Nucleus accumbens (tissue), 56 donors: ENCODE measurements at regions not wholly inside any gene's neighbourhood (a gene's known extent, or its start where the extent isn't known, plus 50 kb on each side); places are given as distances from the start of the nearest gene placed in this dataset.

Experiments
- DNase-seq, 56 donors: peaks; one replicate each; lab custom pipeline; 2025; lab: John Stamatoyannopoulos, UW

DNA sequence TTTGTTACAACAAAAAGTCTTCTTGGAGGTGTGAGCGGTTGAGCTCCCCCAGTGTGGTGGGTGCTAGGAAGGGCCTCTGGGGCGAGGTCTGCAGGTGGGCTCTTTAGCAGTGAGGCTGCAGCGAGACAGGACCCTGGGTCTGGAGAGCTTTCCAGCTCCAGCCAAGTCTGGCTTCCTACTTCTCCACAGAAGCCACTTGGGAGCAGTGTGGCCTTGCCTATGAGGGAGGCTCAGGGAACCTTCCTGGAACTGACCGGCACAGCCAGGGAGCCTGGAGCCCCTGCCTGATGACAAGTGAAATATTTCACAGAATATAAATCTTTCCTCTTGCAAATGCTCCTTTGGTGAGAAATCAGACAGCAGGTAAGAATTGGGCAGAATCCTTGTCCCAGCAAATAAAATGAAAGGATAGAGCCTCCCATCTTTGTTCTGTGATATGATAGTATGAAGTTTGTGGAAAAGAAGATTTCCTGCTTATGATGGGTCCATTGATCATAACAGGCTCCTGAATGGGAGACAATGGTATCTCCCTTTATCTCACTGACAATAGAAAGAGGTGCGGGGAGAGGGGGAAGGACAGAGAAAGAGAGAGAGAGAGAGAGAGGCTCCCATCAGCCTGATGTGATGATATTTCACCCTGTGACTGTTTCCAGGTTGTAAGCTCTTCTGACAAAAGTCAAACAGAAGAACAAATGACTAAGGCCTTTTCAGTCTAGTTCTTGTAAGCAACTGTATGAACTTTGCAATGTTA is 289.8 kb upstream of the SPRED2 start:
- peak in 13 of 56 donors; percentile 2 to 48 (median 5) for DNase-seq

DNA sequence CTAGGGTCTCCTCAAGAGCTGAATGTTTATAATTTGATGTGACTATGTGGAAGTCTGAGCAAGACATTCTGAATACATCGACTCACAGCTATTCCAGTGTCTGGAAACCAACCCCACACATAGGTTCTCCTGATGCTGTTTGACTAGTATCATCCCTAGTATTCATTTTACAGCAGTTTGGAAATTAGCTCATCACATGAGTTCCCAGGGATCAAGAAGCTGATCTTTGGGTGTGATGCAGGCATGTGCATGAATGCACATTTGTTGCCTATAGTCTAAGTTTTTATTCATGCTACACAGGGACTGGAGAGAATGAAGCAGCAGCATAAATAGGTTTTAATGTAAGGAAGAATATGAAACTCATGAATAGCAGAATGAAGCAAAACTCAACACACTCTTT is 284.3 kb upstream of the SPRED2 start:
- no peak for DNase-seq

DNA sequence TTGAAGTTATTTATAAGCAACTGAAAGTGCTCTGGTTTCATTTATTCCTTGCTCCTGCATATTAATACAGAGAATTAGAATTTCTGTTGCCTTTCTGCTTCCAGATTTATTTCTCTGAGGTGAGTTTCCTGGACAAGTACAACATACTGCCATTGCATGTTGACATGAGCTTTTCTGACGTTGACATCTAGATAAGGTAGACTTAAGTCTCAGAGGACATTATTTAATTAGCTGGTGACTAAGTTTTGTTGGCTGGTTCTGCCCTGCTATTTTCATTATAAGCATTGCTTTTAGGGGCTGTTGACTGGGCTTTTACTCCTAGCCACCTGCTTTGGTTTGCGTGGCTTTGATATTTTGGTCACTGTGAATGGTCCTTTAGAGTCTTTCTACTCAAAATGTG is 282.9 kb upstream of the SPRED2 start:
- DNase-seq, result no peak

DNA sequence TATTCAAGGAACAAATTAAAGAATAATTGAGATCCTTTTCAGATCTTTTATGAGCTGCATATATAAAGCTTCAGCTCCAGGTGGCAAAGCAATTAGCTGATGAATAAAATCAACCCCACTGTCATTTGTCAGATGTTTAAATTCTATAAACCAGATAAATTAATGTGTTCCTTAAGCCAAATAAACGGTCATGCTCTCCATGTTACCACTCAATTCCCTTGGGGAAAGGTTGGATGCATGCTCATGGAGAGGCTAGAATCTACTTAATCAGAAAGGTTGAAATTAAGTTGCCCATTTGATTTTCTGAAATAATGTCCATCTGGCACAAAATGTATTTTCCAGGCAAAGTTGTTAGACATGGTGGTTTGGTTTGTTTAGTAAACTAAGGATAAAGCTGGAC is 282.5 kb upstream of the SPRED2 start:
- no peak for DNase-seq

DNA sequence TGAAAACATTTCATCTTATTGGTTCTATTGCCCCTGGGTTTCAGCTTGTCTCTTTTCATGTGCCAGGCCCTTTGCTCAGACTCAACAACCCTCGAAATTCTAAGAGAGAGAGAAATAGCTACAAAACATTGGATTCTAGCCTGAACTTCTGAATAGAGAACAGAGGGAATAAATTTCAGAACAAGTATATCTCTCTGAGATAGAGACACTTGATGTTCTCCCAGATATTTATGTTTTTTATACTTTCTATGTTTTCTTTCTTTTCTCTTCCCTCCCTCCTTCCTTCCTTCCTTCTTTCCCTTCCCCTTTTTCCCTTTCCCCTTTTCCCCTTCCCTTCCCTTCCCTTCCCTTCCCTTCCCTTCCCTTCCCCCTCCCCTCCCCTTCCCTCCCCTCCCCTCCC is 279.5 kb upstream of the SPRED2 start:
- DNase-seq, result no peak

DNA sequence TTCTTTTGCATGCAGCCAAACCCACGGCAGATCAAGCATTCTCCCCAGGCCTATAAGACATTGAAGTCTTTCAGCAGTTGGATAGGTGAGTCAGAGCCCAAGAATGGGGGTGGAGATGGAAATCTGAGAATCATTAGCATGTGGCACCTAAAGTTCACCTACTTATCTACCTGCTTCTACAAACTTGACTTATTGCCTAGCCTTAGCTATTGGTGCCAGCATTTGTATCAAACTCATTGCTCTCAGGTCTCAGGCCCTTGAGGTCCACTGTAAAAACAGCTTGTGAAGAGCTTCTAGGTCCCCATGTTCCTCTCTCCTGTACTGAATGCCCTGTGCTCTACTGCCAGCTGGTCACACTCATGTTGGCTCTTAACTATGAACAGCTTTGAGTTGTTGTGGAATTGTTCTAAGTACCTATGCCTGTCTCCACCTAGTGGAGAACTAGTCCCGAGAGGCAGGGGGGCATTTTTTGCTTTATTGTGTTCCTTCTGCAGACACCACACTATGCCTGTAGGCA is 278.4 kb upstream of the SPRED2 start:
- DNase-seq, result no peak

DNA sequence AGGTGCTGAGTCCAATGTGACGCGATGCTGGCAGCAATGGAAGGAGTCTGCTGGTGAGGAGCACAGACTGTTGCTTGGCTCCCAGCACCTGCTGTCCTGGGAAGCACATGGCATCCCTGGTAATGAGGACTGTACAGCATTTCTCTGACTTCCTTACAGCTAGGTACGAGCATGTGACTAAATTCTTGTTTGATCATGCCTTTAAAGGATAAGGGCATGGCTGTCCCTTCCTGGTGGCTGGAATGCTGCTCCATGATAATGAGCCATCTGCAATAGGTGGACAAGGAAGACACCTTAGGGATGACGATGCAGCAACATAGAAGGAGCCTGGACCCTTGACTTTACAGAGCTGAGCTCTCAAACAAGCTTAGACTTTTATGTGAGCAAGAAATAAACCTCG is 278.0 kb upstream of the SPRED2 start:
- DNase-seq, result no peak

DNA sequence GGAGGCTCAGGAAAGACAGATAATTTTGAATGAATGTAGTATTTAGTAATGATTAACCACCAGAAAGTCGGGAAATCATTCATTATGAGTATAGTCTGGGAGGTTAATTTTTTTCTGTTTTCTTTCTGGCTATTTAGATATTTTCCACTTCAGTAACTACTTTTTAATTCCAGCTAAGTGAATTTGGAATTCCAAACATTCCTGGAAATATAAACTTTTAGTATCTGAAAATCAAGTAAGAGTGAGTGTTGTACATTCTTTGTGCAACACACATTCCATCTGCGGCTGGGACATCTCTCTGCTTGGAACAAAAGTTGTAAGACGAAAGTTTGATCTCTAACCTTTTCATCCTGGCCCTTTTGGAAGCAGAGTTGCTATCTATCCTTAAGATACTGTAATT is 275.7 kb upstream of the SPRED2 start:
- DNase-seq, result no peak

DNA sequence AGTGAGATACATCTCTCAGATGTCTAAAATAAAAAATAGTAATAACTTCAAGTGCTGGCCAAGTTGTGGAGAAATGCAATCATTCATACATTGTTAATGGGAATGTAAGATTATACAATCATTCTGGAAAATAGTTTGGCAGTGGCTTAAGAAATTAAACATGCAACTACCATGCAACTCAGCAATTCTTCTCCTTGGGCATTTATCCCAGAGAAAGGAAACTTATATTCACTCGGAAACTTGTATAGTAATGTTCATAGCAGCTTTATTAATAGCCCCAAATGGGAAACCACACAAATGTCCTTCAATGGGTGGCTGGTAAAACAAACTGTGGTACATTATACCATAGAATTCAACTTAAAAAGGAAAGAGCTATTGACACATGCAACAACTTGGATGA is 274.0 kb upstream of the SPRED2 start:
- no peak for DNase-seq

DNA sequence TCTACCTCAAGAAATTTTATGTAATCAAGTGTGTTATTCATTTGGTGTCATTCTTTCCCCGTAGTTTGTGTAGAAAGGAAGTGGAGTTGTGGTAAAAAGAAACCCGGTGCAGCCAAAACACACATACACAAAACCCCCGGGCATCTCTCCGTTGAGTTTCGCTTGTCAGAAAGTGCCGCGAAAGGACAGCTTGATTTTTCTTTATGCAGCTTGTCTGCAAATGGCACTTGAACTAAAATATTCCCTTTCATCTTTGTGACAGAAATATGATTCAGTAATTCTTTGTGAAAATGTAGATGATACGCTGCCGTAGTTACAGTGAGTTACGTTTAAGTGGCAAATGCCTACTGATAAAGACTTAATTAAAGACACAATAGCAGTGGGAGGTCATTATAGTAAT is 268.8 kb upstream of the SPRED2 start:
- no peak for DNase-seq

DNA sequence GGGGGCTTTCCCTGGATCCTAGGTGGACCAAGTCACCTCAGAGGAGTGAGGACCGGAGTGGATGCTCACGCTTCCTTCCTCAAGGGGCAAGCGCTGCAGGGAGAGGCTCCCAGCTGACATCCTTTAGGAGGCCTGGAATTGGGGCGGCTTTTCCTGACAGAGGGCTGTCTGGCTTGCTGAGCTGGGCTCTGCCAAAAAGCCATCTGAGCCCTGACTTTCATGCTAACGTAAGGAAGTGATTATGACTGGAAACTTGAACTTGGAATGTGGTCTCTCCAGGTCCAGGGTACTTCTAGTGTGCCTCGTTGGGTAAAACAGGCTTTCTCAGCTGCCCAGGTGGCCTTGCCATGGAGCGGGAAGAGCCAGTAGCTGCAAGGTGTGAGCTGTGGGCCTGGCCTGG is 268.3 kb upstream of the SPRED2 start:
- no peak for DNase-seq

DNA sequence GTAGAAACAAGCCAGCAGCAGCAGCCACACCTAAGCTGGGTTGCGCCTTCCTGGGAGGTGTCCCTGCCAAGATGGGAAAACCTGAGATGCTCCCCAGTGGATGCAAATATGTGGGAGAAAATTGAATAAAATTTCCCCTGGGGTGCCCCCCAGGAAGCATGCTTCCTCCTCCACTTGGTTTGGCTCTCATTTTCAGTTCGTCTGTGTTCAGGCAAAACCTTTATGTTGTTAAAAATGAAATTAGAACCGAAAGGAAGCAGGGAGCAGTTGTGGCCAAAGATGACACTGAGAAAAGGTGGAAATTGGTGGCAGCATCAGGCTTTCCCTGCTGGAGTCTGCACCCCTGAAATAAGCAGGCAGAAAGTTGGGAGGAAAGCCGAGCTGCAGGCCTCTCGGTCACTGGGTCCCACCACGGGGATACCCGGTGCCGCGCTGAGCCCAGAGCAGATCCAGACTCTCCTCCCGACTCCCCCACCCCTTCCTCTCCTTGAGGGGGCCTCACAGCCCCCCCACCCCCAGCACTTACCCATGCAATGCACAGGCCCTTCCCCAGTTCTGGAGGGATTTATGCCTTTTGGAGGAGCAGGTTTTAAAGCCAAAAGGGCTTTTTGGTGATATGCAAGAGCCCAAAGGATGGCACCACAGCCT is 267.7 kb upstream of the SPRED2 start:
- DNase-seq, result no peak

DNA sequence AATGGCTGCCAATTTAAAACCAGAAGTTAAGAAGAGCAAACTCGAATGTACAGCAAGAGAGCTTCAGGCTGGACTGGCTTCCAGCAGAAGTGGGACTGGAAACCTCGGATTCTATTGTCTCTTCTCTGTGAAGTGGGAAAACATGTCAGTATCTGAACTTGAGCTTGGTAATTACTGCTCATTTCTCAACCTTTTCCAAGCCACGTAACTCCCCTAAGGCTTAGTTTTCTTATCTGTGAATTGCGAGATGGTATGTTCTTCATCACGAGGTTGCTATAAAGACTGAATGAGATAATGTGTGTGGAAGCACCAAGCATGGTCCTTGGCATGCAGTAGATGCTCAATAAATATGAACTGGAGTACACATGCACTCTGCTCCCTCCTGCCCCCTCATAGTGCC is 259.4 kb upstream of the SPRED2 start:
- DNase-seq, result no peak

DNA sequence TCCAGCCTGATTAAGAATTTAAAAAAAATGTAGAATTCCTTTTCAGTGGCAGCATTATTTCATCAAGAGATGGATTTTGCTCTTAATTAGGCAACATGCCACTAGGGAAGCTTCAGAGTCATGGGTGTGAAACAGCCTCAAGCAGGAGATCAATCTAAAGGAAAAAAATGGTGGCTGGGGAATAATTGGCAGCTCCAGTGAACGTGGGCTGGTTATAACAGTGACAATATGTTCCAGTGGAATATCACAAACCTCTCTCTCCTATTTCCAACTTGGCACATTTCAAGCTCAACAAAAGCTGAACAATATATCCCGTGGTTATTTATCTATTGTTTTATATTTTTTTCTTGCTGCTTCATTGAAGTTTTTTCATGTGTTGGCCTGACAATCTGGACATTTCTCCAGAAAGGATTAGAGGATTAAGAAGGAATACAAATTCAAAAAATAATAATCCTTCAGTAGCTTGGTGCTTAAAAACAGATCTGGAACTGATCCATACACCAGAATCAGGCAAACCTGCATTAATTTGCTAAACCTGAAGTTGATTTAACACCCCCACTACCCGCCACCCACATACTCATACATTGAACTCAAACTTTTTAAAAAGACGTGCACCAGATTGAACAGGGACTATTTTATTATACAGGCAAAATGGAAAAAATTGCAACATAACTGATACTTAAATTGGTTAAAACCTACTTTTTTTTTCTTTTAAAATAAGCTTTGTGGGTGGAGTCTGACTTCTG is 255.9 kb upstream of the SPRED2 start:
- DNase-seq, result peak in 6 of 56 donors; percentile 1 to 17 (median 4)

DNA sequence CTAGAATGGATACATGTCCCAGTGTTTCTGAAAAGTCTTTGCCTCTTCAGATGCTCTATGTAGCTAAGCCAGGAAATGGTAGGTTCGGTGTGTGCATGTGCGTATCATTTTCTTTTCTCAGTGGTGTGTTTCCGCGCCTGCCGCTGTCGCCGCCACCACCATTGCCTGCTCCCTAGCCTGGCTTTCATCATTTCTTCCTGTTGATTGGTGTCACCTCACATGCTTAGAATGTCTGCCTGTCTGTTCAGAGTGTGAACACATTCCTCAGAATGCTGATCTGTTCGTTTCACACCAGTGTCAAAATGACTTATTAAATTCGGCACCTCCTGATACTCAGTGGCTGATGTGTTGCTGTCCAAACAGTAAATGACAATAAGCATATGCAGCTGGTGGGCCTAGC is 255.2 kb upstream of the SPRED2 start:
- DNase-seq, result no peak

DNA sequence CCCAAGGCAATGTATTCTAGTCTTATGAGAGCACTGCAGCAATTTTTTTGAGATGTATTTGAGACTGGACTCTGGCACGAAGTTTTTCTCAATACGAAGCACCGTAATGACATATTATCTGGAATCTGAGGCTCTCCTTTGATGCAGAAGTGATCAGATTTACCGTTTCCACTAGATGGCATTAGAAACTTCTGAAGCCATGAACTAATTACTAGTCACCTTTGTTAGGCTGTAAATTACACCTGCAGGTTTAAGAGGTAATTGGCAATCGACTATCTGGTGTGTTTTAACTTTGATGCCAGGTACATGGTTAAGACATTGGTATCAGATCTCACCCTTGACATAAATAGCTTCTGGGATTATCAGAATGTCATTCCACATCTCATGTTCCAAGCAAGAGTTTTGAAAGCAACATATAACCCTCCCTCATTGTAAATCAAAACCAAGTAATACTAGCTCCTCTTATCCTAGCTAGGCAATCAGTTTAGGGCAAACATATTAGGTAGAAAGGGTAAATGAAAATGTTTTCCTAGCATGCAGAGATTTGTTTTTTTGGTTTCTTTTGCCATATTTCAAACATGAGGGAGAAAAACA is 254.6 kb upstream of the SPRED2 start:
- DNase-seq, result no peak

DNA sequence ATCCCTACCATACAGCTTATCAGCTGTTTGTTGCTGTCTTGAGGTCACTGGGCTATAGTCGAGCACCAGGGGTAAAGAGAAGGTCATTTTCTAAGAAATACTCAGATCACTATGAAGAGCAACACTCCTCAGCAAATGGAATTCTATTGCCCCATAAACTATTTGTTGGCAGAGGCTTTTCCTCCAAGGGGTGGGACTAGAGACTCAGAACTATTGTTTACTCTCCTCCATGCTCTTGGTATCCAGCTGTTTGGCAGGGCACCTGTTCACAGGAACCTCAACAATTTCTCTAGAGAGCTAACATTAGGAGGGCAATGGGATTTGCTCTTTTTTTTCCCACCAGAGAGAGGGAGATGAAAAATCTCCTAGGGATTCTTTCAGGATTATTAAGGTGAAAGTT is 249.1 kb upstream of the SPRED2 start:
- DNase-seq, result no peak

DNA sequence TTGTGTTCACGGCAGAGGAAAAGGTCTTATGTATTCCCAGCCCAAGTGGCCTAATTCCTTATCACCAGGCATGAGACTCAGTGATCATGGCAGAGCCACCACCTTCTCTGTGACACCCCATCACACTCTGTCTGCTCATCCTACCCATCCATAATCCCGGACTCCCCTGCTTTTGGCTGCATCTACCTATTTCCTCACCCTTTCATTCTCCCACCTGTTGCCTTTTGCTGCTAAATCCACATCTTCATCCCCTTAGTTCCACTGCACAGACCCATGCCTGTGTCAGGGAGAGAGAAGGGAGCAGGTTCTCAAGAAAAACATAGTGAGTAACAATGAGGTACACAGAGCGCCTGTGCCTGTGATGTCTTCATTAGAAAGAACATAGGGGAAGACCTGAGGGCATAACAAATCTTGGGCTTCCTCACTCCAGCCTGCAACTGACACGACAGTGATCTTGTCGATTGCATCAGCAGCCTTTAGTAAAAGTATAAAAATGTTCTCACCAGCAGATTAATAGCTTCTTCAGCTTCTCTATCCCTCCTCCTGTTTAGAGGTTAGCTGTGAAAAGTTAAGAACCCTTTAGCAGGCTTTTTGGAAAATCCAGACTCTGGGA is 246.5 kb upstream of the SPRED2 start:
- DNase-seq, result no peak

DNA sequence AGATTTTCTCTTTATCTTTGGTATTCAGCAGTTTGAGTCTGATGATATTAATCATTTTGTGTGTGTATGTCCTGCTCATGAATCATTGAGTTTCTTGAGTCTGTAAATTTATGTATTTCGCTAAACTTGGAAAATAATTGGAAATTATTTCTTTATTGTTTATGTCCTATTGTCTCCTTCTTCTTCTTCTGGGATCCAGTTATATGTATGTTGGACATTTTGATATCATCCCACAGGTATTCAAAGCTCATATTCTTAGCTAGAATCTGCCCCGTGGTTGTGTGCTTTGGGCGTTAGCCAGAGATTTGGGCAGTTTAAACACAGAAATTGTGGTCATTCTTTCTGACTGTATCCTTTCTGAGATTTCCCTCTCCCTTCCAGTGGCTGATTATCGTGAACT is 243.0 kb upstream of the SPRED2 start:
- no peak for DNase-seq

DNA sequence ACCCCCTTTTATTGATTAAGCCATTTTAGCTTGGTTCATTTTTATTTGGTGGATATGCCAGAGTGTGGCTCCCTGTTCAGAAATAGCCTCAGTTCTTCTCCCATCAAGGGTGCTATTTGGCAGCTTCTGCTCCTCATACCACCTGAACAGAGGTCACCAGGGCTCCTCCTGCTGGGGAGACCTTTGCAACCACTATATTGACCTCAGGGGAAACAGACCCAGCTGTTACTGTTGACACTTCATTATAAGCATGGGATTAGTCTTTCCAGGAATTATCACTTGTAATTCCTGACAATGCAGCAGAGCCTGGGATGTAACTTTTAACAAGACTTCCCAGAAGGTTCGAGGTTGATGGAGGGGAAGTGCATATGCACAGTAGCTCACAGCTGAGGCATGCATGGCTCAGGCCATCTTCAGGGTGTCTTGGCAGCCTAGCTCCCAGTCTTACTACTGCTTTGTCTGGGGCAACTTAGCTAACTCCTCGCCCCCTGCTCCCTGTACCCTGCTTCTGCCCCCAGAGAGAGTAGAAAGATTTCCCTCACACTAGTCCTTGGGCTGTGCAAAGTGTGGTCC is 239.4 kb upstream of the SPRED2 start:
- no peak for DNase-seq
